Uterus (tissue), 2 donors: ENCODE measurements at regions not wholly inside any gene's neighbourhood (a gene's known extent, or its start where the extent isn't known, plus 50 kb on each side); places are given as distances from the start of the nearest gene placed in this dataset.

Source experiments
- CTCF ChIP-seq, 4 experiments: fragments of 200-600 bp in 2 of 4; fragments of 450-650 bp in 2 of 4; sonication (generic) in 2 of 4; IDR thresholded peaks; one replicate each; pipeline ENCODE4 v1.5.1; 2016 to 2019; ENCODE audit warnings: antibody characterized with exemption in 4 of 4, mild to moderate bottlenecking in 2 of 4, moderate library complexity in 1 of 4
- POLR2A ChIP-seq, 2 donors: fragments of 450-650 bp; IDR thresholded peaks; one replicate each; pipeline ENCODE4 v1.6.1; 2016; ENCODE audit warnings: antibody characterized with exemption in 2 of 2, mild to moderate bottlenecking in 1 of 2, moderate library complexity in 1 of 2

GRCh38 chr7:81624021-81624592 is 145.7 kb downstream of the HGF start:
- no peak for TF ChIP-seq CTCF (IDR thresholded peaks at IDR 0.05)
- TF ChIP-seq POLR2A (IDR thresholded peaks at IDR 0.05): no peak
